Heart left ventricle (tissue), 13 donors: ENCODE measurements at regions not wholly inside any gene's neighbourhood (a gene's known extent, or its start where the extent isn't known, plus 50 kb on each side); places are given as distances from the start of the nearest gene placed in this dataset.

Source experiments
- POLR2A ChIP-seq, 2 donors: fragments of 450-650 bp; IDR thresholded peaks; one replicate each; pipeline ENCODE4 v1.6.1; 2017; ENCODE audit warnings: antibody characterized with exemption in 2 of 2, mild to moderate bottlenecking in 2 of 2, moderate library complexity in 2 of 2
- TF ChIP-seq, protein P1 (sequence below), 12 donors: fragments of 200-600 bp; sonication (generic) in 4 of 12; IDR thresholded peaks; one replicate each; pipeline versions ENCODE4 v1.5.0 to v1.8.0; 2018 to 2022; ENCODE audit warnings: antibody characterized with exemption in 12 of 12, mild to moderate bottlenecking in 5 of 12
- donor health status: ischemic (EF 13 %, LVEDD 7.1; RV severe dilation, severe dysfunction).
- donor health status: DM: no; HTN: yes; CAD: no.
- donor health status: DM: no; HTN: no; CAD: no.
- donor health status: ischemic (EF 25% LVEDD 6.9; RV normal size, moderate dysfunction).
- donor health status: ischemic (EF 25% LVEDD 5.7; RV mildly dilated, moderate dysfunction).
- donor health status: ischemic (EF 35%, LVEDD 5.7; RV mildly dilated, moderate dysfunction).
- donor health status: nonischemic (EF 11% LVEDD 7.7; RV severe dilation, severe dysfunction).
- donor health status: DM: yes; HTN: yes; CAD: no.
- donor health status: PGD.
- donor health status: ischemic (EF 29% LVEDD 5.4; RV normal size, mild dysfunction).
- donor health status: nonischemic (EF 23%, LVEDD 6.1; RV moderate dilation, normal function).

DNA sequence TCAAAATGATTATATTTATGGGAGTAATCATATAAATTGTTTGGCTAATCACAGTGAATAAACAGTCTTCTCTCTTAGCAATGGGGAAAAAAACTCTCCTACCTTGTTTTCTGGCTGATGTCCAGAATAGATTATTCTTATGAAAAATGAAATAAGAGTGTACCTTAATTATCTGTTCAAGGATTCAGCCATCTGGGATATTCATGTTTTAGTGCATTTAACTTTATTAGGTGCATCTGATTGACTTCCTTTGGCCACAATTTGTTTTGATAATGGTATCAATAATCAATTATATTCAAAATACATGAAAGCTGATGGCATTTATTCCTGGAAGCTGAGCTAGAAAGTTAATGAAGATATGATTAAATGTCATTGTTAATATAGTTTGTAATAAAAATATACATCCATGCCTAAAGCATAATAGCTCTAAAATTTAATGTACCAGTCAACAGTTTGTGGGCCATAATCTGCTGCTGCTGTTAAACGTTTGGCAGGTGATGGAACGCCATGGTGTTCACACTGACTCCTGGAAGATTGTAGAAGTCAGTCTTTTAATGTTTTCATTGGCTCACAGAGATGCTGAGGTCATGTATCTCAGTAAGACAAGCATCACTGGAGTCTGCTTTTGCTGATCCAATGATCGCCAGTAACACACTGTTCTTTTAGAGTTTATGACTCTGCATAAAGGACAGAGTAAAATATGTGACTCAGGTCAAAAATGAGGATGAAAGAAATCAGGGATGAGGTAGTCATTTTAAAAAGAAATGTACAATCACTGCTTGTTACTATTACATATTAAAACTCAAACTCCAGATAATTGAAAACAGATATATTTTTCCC, 105.8 kb downstream of the ISL1 start:
- TF ChIP-seq, protein P1, sequence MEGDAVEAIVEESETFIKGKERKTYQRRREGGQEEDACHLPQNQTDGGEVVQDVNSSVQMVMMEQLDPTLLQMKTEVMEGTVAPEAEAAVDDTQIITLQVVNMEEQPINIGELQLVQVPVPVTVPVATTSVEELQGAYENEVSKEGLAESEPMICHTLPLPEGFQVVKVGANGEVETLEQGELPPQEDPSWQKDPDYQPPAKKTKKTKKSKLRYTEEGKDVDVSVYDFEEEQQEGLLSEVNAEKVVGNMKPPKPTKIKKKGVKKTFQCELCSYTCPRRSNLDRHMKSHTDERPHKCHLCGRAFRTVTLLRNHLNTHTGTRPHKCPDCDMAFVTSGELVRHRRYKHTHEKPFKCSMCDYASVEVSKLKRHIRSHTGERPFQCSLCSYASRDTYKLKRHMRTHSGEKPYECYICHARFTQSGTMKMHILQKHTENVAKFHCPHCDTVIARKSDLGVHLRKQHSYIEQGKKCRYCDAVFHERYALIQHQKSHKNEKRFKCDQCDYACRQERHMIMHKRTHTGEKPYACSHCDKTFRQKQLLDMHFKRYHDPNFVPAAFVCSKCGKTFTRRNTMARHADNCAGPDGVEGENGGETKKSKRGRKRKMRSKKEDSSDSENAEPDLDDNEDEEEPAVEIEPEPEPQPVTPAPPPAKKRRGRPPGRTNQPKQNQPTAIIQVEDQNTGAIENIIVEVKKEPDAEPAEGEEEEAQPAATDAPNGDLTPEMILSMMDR (IDR thresholded peaks at IDR 0.05): no peak
- TF ChIP-seq POLR2A (IDR thresholded peaks at IDR 0.05): no peak
